SK-N-MC (cell line): ENCODE measurements at regions not wholly inside any gene's neighbourhood (a gene's known extent, or its start where the extent isn't known, plus 50 kb on each side); places are given as distances from the start of the nearest gene placed in this dataset.

Source experiments
- EZH2 ChIP-seq: fragments of 200-600 bp; sonication (generic); IDR thresholded peaks from one replicate; pipeline ENCODE4 v1.6.1; 2017; ENCODE audit warnings: antibody characterized with exemption
- POLR2AphosphoS5 ChIP-seq: IDR thresholded peaks from 2 replicates; pipeline ENCODE4 v1.6.1; 2012; ENCODE audit warnings: mild to moderate bottlenecking, low read depth, low read length, borderline replicate concordance

- no peak for TF ChIP-seq POLR2AphosphoS5
- TF ChIP-seq EZH2 = no peak
Observed at GRCh38 chr1:118388301-118388959, 203.4 kb upstream of the SPAG17 start.
